Stimulated activated naive CD8-positive, alpha-beta T cell treated with anti-CD3 and anti-CD28 coated beads, Interleukin-15, amount 100 ng/mL, for 72 hours (primary cell): ENCODE measurements at regions not wholly inside any gene's neighbourhood (a gene's known extent, or its start where the extent isn't known, plus 50 kb on each side); places are given as distances from the start of the nearest gene placed in this dataset.
"Not testable (repeated sequence)": the region's sequence is repeated elsewhere in the genome, so short reads cannot be mapped to it uniquely, and the experiment has no call there.

Experiments used
- ATAC-seq: fragments of 150-1000 bp; cut with Tn5 transposase; 2 replicates; pipeline ENCODE4 v1.10.0; 2021; ENCODE audit warnings: mild to moderate bottlenecking, moderate library complexity
- DNase-seq, 2 donors: peaks; one replicate each; pipeline ENCODE4 v3.0.0; 2021 to 2022
- H3K27ac Mint-ChIP-seq, 2 donors: one replicate each; pipeline ENCODE4 v1.8.0; 2022; ENCODE audit warnings: mild to moderate bottlenecking in 2 of 2, mixed read lengths in 2 of 2, moderate library complexity in 2 of 2
- H3K27me3 Mint-ChIP-seq: one replicate; pipeline ENCODE4 v1.8.0; 2022; ENCODE audit warnings: mixed read lengths
- H3K4me1 Mint-ChIP-seq: one replicate; pipeline ENCODE4 v1.8.0; 2022; ENCODE audit warnings: mild to moderate bottlenecking, mixed read lengths
- H3K4me3 Mint-ChIP-seq, 2 donors: one replicate each; pipeline ENCODE4 v1.8.0; 2022; ENCODE audit warnings: mild to moderate bottlenecking in 2 of 2, mixed read lengths in 2 of 2, moderate library complexity in 1 of 2
- H3K9me3 Mint-ChIP-seq, 2 donors: one replicate each; pipeline ENCODE4 v1.8.0; 2022; ENCODE audit warnings: mixed read lengths in 2 of 2

DNA sequence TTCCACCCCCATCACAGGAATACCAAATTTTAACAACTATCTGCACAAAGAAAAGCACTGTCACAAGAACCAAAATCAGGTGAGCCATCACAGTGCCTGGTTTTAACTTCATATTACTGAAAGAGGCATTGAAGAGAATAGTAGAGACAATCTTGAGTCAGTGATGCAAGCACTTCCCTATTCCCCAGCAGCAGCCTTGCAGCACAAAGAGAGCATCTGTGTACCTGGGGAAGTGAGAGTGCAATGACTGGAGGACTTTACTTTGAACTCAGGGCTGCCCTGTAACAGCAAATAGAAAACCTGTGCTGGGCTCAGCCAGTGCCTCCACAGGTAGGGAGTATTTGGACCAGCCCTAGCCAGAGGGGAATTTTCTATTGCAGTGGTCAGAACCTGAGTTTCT is 361.8 kb downstream of the TEX13C start:
- Mint-ChIP-seq H3K27ac (no peak overlapping the region), H3K27me3 (no peaks in the 10 kb centered on the region), H3K4me3 (no peak overlapping the region), H3K9me3 (no peaks in the 10 kb centered on the region), H3K4me1 (no peaks in the 10 kb centered on the region)
- ATAC-seq (no peak), DNase-seq (no peak)

DNA sequence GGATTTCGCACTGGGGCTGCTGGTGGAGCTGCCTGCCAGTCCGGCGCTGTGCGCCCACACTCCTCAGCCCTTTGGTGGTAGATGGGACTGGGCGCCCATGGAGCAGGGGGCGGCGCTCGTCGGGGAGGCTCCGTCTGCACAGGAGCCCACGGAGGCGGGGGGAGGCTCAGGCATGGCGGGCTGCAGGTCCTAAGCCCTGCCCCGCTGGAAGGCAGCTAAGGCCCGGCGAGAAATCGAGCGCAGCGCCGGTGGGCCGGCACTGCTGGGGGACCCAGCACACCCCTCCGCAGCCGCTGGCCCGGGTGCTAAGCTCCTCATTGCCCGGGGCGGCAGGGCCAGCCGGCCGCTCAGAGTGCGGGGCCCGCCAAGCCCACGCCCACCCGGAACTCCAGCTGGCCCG is 370.9 kb downstream of the TEX13C start:
- not testable (repeated sequence) for H3K27ac Mint-ChIP-seq, H3K27me3 Mint-ChIP-seq, DNase-seq, H3K4me3 Mint-ChIP-seq, H3K9me3 Mint-ChIP-seq, ATAC-seq, H3K4me1 Mint-ChIP-seq

DNA sequence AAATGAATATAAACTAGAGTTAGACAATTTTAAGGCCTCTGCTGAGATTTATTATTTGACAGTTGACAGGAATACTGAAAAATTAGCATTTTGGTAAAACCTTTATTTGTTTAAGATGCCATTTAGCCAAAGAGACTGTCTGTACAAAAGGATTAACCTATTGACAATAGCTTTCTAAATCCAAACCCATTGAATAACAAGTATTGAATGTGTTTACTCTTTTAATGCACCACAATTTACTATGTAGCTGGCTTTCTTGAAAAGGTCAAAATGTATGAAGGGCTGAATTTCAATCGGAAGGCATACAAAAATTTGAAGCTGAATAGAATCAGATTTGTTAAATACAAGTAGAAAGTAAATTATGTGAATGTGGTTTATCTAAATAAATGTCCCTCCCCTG is 374.5 kb downstream of the TEX13C start:
- Mint-ChIP-seq H3K9me3 (no peaks in the 10 kb centered on the region), H3K4me3 (no peak overlapping the region), H3K27me3 (no peaks in the 10 kb centered on the region), H3K4me1 (no peaks in the 10 kb centered on the region), H3K27ac (no peak overlapping the region)
- no peak for DNase-seq
- no peak for ATAC-seq

DNA sequence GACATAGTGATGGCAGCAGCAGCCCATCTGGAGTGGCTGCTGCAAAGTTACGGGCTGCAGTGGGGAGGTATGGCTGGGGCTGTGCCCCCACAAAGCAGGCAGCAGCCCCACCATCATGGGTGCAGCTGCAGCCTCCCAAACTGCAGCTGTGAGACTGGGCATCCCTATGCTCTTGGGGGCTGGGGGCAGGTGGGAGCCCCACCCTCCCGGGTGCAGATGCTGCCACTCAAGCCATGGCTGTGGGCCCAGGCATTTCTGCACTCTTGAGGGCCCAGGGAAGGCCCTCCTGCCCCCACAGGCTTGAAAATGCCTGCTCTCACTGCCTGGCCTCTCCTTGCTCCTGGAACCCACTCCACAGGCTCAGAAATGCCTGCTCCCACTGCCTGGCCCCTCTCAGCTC is 389.4 kb downstream of the TEX13C start:
- Mint-ChIP-seq H3K4me3 (no peak overlapping the region), H3K4me1 (no peaks in the 10 kb centered on the region), H3K27ac (no peak overlapping the region), H3K9me3 (no peaks in the 10 kb centered on the region), H3K27me3 (no peaks in the 10 kb centered on the region)
- no peak for ATAC-seq
- no peak for DNase-seq

DNA sequence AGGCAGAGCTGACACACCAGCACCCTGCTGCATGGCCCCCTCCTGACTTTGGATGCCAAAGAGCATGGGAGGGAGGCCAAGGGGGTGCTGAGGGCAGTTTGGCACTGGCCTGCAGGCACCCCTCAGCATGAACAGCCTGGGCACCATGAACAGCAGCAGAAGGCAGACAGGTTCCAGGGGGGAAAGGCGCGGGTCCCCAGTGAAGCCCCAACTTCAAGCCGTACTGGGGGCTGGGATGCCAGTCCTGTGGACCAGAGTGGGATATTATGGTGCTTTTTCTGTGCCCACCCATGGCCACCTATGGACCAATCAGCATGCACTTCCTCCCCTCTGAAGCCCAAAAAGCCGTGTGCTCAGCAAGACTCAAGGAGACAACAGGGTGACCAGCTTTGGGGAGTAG is 389.9 kb downstream of the TEX13C start:
- Mint-ChIP-seq H3K27me3 (no peaks in the 10 kb centered on the region), H3K27ac (no peak overlapping the region), H3K9me3 (no peaks in the 10 kb centered on the region), H3K4me3 (no peak overlapping the region), H3K4me1 (no peaks in the 10 kb centered on the region)
- DNase-seq, result no peak
- no peak for ATAC-seq

DNA sequence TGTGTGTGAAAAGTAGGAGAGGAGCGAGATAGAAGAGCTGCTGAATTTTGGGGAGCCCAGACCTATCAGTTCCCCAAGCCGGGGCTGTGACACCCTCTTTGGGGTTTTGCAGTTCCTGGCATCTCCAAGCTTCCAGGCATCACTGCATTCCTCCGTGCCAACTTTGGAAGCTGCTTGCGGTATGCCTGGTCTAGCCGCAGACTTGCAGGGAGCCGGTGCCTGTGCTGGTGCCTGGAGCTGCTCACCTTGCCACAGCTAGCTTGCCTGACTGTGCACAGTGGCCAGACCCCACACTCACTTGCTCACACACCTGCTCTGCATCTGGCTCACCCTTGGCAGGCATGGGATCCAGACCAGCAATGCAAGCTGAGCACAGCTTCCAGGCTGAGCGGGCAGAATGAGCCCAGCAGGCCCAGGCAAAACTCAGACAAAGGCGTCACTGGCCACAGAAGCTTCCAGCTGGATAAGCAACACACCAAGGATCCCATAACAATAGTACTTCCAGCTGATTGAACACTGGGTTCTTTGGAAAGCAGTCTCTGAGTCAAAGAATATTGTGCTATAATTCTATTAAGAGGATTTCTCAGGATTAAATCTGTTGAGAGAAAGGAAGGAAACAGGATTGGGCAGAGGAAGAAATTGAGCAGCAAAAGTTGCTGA is 390.9 kb downstream of the TEX13C start:
- H3K4me3 Mint-ChIP-seq, result no peak overlapping the region
- DNase-seq (no peak), ATAC-seq (no peak)
- no peak overlapping the region for H3K27ac Mint-ChIP-seq
- H3K4me1 Mint-ChIP-seq, result no peaks in the 10 kb centered on the region
- H3K27me3 Mint-ChIP-seq, result no peaks in the 10 kb centered on the region
- H3K9me3 Mint-ChIP-seq, result no peaks in the 10 kb centered on the region

DNA sequence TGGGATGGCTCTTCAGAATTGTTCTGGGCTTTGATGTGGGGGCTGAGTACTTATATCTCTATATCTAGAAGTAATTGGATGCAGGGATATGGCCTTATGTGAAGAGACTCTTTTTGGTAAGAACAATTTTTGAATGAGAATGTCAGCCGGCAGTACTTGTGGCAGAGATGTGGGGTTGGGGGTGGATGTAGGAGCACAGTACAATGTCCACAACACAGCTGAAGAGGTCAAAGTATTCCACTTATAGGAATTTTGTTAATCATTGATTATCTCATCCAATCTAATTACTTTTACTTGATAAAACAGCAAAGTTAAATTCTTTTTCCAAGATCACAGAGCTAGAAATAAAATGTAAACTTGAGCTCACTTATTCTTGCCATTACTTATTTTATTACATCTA is 391.4 kb downstream of the TEX13C start:
- Mint-ChIP-seq H3K9me3 (no peaks in the 10 kb centered on the region), H3K27me3 (no peaks in the 10 kb centered on the region), H3K4me3 (no peak overlapping the region), H3K4me1 (no peaks in the 10 kb centered on the region), H3K27ac (no peak overlapping the region)
- ATAC-seq, result no peak
- DNase-seq, result no peak

DNA sequence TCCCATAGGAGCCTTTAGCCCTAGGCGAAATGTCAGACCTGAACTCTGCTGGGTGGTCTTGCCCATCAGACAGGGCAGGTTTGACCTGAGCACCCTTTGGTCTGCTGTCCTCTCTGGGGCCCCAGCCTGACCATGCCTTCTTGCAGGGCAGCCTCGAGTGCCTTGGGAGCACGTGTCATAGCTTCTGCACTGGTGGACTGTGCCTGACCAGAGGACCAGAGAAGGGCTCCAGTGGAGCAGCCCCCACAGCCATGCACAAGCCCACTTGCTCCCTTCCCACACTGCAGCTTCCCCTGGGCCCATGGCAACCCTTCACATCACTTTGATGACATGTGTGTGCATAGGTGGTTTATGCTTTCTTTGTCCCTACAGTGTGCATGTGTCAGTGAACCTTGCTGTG is 394.0 kb downstream of the TEX13C start:
- no peaks in the 10 kb centered on the region for H3K27me3 Mint-ChIP-seq
- no peak overlapping the region for H3K27ac Mint-ChIP-seq
- no peak overlapping the region for H3K4me3 Mint-ChIP-seq
- ATAC-seq (no peak), DNase-seq (no peak)
- no peaks in the 10 kb centered on the region for H3K9me3 Mint-ChIP-seq
- no peaks in the 10 kb centered on the region for H3K4me1 Mint-ChIP-seq

DNA sequence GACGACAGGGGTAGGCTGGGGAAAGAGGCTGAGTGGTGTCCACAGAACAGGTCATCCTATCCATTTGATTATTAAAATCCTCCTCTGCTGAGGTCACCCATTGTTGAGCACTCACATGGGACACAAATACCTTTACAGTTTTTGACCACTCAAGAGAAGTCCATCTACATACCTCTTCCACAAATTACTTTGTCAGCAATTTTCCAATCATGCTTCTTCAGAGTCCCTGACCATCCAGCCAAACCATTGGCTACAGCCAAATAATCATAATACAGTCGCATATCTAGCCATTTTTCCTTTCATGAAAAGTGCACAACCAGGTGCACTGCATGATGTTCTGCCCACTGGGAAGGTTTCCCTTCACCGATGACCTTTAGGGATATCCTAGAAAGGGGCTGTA is 407.4 kb downstream of the TEX13C start:
- Mint-ChIP-seq H3K27ac (no peak overlapping the region), H3K9me3 (no peaks in the 10 kb centered on the region), H3K27me3 (no peaks in the 10 kb centered on the region), H3K4me3 (no peak overlapping the region), H3K4me1 (no peaks in the 10 kb centered on the region)
- ATAC-seq, result no peak
- DNase-seq, result no peak

DNA sequence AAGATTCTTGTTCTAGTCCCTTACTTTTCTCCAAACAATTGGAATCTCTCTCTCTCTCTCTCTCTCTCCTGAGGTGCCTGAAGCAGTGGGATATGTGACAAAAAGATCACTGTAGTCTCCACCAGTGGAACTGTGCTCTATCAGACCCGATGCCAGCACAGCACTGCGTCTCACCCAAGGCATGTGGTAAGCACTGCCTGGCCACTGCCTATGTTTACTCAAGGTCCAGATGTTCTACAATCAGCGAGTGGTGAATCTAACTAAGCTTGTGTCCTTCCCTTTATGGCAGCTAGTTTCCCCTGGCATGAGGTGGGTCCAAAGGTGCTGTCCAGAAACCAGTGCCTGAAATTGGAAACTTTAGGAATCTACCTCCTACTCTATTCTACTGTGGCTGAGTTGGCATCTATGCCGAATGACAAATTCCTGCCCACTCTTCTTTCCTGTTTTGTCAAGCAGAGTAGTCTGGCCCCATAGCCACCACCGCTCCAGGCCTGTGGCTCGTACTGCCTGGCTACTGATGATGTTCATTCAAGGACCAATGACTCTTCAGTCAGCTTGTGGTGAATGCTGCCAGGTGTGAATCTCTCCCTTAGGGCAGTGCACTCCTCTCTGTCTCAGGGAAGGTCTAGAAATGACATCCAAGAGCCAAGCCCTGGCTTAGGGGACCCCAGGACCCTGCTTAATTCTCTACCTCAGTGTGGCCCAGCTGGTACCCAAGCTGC is 416.5 kb downstream of the TEX13C start:
- H3K4me1 Mint-ChIP-seq, result no peaks in the 10 kb centered on the region
- peaks cover 0 to 7% of the 10 kb centered on the region in 2 donors for H3K9me3 Mint-ChIP-seq
- no peak overlapping the region for H3K27ac Mint-ChIP-seq
- DNase-seq, result no peak
- no peak for ATAC-seq
- no peak overlapping the region for H3K4me3 Mint-ChIP-seq
- no peaks in the 10 kb centered on the region for H3K27me3 Mint-ChIP-seq

DNA sequence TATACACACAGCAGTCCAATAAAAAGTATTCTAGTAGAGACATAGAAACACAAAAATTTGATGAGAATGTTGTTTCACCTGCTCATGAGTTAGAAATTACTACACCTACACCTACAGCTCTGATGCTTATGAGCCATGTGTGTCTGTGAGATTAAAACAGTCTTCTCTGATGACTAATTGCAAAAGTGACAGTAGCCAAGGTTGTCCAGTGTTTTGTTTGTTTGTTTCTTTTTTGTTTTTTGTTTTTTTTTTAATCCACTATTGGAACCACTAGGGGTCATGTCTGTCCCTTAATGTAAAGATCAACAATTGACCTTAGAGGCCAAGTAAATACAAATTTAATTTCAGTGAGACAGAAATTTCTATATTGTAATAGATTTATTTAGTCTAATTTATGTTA is 423.1 kb downstream of the TEX13C start:
- DNase-seq, result no peak

DNA sequence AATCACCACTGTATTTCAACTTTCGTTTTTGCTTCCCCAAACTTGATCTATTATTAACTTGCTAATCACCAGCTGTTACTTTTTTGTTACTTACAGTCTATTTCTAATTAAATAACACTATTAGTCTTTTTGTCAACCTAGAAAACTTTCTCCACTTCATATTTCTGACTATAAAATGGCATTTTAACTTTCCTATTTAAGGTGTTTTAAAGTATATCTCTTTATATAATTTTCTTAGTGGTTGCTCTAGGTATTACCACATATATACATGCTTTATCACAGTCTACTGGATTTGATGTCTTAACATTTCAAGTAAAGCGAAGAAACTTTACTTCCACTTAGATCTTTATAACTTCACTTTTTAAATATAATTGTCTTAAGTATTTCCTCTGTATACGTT is 421.2 kb downstream of the DCAF12L2 start:
- Mint-ChIP-seq H3K27ac (no peak overlapping the region), H3K27me3 (no peaks in the 10 kb centered on the region), H3K4me3 (no peak overlapping the region), H3K4me1 (no peaks in the 10 kb centered on the region), H3K9me3 (no peaks in the 10 kb centered on the region)
- ATAC-seq (no peak), DNase-seq (no peak)

More for the DNA sequence above, 423.1 kb downstream of the TEX13C start:
- H3K27me3 Mint-ChIP-seq, result no peaks in the 10 kb centered on the region
- H3K4me3 Mint-ChIP-seq, result no peak overlapping the region
- ATAC-seq, result no peak
- no peak overlapping the region for H3K27ac Mint-ChIP-seq
- no peaks in the 10 kb centered on the region for H3K9me3 Mint-ChIP-seq
- no peaks in the 10 kb centered on the region for H3K4me1 Mint-ChIP-seq

DNA sequence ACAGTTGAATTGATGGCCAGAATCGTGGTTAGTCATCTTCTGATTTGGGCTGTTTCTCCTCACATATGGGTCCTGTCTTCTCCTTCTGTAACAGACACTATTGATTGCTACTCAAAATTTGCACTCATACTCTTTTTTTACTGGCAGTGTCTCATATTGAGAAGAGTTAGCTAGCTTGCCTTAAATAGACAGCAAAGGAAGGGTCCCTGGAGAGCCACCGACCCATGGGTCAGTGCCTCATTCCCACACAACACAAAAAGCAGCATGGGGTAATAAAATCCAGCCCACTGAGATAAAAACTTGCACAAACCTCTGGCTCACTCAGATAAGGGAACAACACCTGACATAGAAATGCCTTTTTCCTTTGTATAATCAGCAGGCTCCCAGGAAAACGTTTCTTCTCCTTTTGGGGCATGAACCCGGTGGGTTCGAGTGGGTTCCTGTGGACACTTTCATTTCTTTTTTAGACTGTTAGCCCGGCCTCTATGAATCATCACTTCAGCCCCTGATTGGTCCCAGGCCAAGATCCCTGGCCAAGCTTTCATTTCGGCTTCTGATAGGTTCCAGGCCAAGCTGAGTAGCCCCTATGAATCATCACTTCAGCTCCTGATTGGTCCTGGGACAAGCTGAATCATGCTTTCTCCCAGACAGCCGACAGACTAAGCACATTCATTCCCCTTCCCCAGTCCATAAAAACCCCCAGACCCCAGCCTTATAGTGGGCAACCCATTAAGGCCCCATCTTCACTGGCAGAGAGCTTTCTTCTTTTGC is 408.1 kb downstream of the DCAF12L2 start:
- H3K4me3 Mint-ChIP-seq, result no peak overlapping the region
- DNase-seq, result no peak
- no peaks in the 10 kb centered on the region for H3K27me3 Mint-ChIP-seq
- no peak overlapping the region for H3K27ac Mint-ChIP-seq
- no peaks in the 10 kb centered on the region for H3K4me1 Mint-ChIP-seq
- no peak for ATAC-seq
- no peaks in the 10 kb centered on the region for H3K9me3 Mint-ChIP-seq

DNA sequence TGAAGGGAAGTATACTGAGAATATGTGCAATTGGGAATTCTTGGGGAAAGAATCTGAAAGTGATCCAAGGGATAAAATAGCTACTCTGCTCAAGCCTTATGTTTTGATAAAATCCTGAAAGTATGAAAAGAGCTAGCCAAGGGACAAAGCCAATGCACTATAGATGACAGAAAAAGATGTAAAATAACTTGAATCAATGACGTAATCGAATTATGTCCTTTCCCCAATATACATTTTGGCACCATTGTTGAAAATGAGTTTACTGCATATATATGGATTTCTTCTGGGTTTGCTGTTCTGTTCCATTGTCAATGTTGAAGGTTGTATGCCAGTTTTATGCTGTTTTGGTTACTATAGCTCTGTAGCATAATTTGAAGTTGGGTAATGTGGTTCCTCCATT is 407.3 kb downstream of the DCAF12L2 start:
- Mint-ChIP-seq H3K4me3 (no peak overlapping the region), H3K9me3 (no peaks in the 10 kb centered on the region), H3K4me1 (no peaks in the 10 kb centered on the region), H3K27ac (no peak overlapping the region), H3K27me3 (no peaks in the 10 kb centered on the region)
- ATAC-seq (no peak), DNase-seq (no peak)

DNA sequence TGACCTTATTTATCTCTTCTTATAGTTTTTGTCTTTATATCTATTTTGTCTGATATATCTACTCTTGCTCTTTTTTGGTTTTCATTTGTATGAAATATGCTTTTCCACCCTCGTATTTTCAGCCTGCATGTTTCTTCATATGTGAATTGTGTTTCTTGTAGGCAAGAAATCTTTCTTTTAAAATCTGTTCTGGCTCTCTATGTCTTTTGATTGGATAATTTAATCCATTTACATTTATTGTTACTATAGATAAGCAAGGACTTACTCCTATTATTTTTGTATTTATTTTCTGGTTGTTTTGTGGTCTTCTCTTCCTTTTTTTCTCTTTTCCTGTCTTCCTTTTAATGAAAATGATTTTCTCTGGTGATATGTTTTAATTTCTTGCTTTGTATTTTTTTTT is 403.1 kb downstream of the DCAF12L2 start:
- Mint-ChIP-seq H3K4me3 (no peak overlapping the region), H3K4me1 (no peaks in the 10 kb centered on the region), H3K27ac (no peak overlapping the region), H3K9me3 (peaks cover 0 to 5% of the 10 kb centered on the region in 2 donors), H3K27me3 (no peaks in the 10 kb centered on the region)
- ATAC-seq (no peak), DNase-seq (no peak)

DNA sequence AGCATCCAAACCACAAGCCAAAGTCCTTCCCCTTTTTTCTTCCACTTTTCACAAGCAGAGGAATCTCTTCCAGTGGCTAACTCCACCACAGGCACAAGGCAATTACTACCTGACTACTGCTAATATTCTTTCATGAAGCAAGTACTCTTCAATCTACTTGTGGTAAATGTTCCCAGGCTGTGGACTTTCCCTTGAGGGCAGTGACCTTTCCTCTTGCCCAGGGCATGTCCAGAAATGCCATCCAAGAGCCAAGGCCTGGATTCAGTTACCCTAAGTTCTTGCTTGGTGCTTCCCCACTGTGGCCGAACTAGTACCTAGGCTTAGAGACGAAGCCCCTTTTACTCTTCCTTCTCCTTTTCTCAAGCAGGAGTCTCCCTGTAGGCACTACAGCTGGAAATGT is 400.7 kb downstream of the DCAF12L2 start:
- Mint-ChIP-seq H3K4me3 (no peak overlapping the region), H3K4me1 (no peaks in the 10 kb centered on the region), H3K27me3 (no peaks in the 10 kb centered on the region), H3K9me3 (peaks cover 0 to 5% of the 10 kb centered on the region in 2 donors), H3K27ac (no peak overlapping the region)
- ATAC-seq, result no peak
- no peak for DNase-seq
